NCI-H2196 treated with DMSO at 0.1 percent for 48 hours (cell line): ENCODE measurements at regions not wholly inside any gene's neighbourhood (a gene's known extent, or its start where the extent isn't known, plus 50 kb on each side); places are given as distances from the start of the nearest gene placed in this dataset.

ENCODE experiments used
- DNase-seq: peaks from one replicate; lab custom pipeline; 2025; ENCODE audit not compliant: unreplicated experiment; lab: John Stamatoyannopoulos, UW

DNA sequence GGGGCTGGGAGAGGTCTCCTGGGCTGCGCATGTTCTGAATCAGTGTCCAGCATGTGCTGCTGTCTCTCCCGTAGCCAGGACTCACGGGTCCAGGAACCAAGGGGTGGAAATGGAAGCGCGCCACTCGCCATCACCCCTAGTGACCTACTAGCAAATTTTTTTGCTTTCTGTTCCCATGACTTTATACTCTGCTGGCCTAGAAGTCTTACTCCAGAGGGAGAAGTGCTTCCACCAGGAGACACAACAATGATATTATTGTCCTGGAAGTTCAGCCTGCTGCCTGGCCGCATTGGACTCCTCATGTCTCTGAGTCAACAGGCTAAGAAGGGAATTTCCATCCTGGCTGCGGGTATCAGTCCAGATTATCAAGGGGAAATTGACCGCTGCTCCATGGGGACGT, 729.7 kb downstream of the BRD1 start:
- DNase-seq: no peak

DNA sequence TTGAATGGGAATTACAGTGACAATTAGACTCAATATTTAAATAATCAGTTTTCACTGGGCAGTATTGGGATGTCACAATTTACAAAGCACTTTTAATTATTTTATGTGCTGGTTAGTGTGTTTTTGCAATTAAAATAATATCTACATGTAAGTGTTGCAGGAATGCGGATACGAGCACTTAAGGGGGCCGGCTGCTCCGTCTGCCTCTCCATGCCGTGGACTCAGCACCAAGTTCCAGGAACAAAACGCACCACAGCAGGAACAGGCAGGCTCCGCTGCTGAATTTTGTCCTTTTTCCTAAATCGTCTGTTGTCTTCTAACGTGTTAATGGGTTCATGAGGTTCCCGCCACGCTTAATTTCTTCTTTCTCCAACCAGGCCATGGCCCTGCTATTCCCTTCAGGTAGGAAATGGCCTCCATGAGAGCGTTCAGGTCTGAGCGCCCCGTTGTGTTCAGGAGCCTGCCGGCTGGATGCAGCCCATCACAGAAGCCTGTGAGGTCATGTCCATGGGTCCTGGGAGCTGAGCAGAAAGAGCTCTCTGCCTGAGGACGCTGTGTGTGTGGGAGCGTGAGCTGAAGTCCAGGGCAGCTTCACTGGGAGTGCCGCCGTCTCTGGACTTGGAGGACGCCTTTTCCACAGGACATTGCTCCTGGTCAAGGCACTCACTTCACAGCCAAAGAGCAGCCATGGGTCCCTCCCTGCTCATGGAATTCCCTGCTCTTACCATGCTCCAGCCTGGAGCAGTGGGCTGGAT, 730.3 kb downstream of the BRD1 start:
- DNase-seq: no peak

DNA sequence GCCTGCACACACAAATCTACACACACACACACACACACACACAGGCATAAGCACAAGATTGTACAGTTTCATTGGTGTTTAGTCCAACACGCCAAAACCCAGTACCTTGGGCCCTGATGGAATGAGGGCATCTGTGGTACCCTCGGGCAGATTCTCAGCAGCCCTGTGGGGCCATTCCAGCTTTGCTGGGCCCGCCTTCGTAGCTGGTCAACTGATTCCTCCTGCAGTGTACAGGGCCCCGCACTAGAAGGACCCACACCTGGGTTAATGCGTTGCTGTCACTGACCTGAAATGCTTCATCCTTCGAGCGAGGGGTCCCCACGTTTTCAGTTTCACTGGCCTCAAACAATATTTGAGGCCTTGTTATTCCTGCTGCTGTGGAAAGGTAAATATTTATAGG, 731.2 kb downstream of the BRD1 start:
- no peak for DNase-seq

DNA sequence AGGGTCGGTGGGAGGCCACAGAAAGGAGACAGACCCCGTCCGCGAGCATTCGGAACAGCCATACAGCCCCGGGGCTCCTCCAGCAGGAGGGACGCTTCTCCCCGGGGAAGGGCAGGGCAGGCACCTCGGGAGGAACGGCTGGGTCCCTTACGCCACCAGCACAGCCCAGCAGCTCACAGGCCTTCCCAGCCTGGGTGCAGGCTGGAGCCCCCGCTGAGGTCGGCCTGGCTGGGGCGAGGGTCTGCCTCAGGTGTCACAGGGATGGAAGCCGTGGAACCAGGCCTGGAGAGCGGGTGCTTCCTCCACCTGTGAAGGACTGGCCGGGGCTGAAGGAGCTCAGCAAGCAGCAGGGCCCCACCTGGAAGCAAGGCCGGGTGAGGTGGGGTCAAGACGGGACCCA, 732.3 kb downstream of the BRD1 start:
- DNase-seq: no peak

DNA sequence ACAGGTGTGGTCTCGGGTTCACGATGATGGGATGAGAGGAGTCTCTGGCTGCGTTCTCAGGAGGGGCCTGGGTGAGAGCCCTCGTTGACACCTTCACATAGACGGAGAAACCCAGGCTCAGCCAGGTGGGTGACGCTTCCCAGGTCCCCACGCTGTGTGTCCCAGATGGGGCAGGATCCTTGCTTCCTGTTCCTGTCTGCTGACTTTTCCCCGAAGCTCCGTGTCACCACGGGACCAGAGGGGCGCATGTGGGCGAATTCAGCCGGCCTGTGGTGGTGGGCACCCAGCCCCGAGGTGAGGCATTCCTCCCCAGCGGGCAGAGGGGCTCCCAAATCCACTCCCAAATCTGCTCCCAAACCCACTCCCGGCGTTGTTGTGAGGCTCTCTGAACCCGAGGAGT, 732.8 kb downstream of the BRD1 start:
- no peak for DNase-seq

DNA sequence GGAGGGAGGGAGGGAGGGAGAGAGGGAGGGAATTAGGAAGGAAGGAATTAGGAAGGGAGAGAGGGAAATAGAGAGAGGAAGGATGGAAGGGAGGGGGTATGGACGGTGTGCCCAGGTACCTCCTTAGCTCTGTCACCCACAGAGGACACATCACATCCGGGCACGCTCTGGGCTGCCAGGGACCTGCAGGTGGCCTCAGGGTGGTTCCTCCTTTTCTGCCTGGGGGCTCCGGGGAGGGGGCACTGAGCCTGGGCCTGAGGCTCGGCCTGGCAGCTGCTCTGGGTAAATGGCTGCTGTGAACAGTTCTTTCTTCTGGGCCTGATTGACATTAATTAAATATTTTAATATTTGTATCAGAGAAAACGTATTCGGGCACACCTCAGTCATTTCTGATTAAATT, 733.5 kb downstream of the BRD1 start:
- DNase-seq: no peak

DNA sequence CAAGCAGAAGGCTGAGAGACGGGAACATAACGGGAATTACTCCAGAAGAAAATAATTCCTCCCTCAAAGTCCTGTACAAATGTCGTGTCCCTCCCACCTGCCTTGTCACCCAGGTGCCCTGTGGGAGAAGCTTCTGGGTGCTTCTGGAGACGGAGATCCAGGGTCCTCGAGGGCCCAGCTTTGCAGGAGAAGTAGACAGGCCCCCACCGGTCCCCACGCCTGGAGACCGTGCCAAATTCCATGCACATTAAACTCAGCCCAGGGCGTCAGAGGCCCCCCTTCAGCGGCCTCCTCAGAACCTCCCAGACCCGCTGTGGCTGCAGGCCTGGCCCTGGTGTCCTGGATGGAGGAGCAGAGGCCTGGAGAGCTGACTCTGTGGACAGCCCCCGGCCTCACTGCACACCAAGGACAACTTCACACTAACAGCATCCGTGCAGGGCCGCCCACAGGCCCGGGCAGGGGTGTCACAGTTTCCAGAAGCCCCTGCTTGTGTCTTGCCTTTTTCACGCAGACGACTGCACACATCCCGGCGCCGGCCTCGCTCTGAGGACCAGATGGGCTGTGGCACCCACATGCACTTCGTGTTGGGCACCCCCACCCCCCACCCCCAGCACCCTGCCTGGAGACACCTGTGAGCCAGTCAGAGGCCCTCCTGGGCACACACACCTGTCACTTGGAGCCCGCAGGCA, 734.3 kb downstream of the BRD1 start:
- no peak for DNase-seq

DNA sequence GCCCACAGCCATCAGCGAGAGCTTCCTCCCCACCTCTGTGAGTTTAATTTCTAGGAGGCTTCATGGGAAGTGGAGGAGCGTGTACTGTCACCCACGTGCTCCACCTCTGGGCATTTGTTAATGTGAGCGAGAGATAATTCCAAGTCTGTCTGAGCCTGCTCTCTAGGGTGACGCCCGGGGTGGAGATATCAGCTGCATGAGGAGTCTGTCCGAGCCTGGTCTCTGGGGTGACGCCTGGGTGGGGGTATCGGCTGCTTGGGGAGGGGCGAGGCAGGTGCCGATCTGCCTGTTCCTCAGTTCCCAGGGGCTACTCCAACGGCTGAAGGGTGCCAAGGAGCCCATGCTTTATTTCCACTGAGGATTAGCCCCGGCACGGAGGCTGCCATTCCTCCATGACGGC, 735.0 kb downstream of the BRD1 start:
- no peak for DNase-seq

DNA sequence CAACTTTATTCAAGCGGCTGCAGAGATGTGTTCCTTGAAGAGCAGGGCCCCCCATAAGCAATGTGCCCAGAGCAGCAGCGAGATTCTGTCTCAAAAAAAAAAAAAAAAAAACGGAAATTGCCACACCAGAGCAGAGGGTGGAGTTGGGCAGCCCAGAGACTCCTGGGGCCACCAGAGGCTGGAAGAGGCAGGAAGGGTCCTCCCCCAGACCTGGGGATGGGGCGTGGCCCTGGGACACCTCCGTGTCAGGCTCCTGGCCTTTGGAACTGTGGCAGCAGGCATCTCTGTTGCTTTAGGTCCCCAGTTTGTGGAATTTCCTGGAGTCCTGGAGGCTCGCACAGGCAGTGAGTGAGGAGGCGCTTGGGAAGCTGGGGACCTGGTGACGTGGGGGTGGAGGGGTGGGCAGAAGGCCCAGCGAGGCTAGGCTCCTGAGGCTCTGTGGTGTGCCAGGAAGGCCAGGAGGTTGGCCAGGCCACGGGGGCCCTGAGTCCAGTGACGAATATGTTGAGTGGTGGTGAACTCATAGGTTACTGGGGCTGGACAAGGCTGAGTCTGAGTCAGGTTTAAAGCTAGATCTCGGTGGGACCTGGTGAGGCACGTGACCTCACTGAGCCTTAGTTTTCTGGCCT, 735.6 kb downstream of the BRD1 start:
- DNase-seq: no peak

DNA sequence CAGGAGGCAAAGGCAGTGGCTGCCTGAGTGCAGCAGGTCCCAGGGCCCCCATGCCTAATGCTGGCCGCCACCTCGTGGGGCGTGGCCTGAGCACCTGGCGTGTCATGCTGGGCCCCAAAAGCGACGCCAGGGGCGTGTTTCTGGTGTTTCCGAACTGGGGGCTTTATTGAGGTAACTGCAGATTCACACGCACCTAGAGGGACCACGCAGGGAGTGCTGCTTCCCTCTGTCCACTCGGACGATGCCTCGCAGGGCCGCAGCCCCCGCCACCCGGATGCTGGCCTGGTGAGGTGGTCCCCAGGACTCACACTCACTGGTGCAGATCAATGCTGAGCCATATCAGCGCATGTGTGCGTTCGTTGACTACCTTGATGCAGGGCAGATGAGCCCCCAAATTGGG, 736.2 kb downstream of the BRD1 start:
- no peak for DNase-seq

DNA sequence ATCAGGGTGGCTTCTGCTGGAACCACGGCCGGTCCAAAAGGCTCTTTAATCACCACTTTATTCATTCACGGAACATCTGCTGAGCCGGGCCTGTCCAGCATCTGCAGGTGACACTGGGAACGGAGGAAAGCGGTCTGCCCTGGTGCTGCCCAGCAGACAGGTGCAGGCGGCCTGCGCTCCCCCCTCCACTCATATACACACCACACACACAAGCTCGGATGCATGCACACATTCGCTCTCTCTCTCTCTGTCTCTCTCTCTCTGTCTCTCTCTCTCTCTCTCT, 736.9 kb downstream of the BRD1 start:
- DNase-seq: no peak

DNA sequence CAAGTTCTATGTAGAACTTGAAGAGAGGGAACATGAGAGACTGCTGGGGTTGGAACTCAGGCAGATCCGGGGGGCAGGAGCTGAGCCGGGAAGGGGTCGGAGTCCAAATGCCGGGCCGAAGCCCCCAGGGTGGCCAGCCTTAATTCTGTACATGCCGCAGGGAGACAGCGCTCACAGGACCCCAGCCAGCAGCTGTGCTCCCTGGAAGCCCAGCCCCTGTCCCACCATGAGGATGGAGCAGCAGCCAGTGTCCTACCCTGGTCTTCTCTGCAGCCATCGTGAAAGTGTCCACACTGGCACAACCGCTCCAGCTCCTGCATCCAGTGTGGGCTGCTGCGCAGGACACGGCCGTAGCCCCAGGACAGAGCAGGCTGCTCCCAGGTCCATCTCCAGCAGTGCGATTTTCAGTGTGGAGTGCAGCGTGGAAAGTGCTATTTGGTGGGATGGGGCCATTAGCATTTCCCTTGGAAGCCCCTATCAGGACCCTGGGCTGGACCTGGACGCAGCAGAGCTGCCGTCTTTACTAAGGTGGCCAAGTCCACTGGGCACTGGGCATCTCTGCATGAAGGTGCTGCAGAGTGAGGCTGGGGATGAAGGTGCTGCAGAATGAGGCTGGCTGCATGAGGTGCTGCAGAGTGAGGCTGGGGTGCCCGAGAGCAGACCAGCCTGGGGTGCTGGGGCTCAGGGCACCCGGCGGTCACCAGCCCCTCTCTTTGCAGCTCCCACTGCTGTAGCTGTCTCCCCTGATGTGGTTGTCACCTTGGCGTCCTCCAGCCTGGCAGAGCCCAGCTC, 737.4 kb downstream of the BRD1 start:
- no peak for DNase-seq

DNA sequence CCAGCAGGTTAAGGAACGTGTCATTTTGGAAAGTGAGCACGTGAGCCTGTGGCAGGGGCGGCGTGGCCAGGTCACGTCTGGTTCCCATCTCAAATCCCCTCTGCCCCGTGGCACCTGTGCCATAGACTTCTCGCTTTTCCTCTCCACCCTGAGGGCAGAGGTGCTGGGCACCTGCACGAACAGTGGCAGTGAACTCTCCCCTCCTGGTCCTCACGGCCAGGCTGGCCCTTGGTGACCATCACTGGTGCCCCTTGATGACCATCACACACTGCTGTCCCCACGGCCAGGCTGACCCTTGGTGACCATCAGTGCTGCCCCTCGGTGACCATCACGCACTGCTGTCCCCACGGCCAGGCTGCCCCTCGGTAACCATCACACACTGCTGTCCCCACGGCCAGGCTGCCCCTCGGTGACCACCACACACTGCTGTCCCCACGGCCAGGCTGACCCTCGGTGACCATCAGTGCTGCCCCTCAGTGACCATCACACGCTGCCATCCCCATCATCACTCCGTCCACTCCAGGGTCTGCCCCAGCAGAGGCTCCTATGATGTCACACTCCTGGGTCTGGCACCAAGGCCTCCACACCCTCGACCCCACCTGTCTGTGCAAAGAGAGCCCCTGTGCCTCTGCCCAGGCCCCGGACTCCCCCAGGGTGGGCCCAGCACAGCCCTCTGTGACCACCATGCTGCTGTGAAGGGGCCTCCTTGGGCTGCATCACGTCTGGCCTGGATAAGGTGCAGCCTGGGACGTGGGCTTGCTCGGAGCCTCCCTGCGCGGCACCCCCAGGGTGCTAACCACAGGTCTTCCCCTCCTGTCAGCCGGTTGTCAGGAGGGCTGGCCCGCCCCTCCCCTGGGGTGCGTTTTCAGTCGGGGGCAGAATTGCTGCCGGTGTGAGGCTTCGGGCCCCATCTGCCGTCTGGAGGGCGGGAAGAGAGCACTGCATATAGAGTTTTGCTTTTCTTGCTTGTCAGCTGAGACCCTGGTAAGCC, 738.6 kb downstream of the BRD1 start:
- no peak for DNase-seq

DNA sequence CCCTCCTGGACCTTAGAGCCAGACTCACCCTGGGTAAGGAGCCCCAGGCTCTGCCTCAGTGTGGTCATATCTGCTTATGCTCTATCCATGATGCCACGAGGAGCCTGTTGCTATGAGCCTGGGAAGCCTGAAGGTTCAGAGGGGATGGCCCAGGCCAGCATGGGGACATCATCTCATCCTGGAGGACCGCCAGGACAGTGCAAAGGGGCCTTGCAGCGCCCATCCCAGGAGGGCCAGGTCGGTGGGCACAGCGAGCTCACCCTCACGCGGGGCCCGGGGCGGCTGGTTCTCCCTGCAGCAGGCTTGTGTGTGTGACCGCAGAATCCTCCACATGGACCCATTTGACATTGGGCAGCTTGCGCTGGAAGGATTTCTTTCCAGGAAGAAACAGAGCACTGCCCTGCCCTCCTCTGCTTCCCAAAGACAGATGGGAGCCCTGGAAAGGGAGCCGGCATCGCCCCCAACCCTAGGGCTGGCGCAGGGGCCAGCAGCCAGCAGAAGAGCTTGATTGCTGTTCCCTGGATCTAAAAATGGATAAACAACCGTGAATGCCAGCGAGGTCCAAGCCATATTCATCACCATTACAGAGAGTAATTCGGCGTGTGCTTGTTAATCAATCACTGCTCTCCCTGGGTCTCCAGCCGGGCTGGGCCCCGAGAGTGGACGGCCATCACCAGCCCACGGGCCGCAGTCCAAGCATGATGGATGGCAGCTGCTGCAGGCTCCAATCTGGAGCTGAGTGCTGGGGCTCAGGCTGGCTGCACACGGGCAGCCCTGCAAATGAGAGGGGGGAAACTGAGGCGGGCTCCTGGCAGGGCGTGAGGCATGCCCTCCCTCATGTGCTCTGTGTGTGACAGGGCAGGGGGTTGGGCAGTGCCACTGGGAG, 739.7 kb downstream of the BRD1 start:
- no peak for DNase-seq

DNA sequence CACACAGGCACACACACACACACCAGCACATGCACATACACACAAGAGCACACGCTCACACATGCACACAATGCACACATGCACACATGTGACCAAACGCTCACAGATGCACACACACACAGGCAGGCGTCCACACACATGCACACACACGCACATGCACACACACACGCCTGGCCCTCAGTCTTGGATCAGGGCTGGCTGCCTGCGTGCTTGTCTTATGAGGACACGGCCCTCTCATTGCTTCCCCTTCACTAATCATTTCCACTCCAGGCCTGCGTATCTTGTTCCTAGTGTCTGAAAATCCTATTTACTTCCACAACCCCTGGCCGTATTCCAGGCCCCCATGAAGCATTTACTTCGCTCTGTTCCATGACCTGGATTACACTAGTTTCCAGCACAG, 740.5 kb downstream of the BRD1 start:
- no peak for DNase-seq

DNA sequence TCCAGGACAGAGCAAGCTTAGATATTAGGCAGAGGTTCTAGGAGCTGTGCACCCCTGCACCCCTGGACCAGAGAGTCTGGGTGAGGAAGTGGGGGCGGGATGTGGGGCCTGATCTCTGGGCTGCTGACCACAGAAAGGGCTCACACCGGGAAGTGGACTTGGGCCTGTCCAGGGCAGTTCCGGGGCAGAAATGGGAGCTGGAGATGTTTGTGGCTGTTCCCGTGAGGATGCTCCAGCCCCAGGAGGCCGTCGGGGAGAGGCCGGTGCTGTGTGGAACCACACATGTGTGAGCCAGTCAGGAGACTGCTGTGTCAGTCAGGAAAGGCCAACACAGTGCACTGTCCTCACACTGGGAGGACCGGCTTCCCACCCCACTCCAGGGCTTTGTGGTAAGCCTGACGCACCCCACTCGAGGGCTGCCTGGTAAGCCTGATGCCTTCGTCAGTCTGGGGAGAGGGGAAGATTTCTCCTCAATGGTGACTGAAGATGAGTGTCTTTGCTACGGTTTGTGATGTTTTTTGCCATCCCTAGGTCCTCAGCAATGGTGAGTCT, 741.0 kb downstream of the BRD1 start:
- DNase-seq: no peak

DNA sequence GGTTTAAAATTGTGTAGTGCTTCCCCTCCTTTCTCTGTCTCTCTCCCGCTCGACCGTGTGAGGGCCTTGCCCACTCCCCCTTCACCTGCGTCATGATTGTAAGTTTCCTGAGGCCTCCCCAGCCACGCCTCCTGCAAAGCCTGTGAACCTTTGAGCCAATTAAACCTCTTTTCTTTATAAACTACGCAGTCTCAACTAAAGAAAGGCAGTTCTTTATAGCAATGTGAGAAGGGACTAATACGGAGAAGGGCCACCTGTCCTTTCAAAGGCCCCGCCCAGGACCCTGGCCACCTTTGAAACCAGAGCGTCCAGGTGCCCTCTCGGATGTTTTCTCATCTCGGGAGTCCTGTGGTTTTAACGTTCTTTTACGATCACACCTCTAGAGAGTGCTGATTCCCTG, 741.5 kb downstream of the BRD1 start:
- DNase-seq: no peak

DNA sequence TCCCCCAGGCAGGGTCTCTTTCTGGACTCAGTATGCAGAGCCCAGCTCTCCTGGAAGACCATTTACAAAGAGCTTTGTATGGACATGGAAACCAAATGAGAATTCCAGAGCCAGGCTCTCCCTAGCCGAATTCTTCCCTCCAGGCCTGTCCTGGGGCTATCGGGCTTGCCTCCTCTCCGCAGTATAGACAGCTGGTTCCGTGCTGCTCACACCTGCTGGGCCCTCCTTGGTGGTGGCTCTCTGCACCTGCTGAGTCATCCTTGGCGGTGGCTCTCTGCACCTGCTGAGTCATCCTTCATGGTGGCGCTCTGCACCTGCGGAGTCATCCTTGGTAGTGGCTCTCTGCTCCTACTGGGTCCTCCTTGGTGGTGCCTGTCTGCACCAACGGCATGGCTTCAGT, 743.5 kb downstream of the BRD1 start:
- no peak for DNase-seq

DNA sequence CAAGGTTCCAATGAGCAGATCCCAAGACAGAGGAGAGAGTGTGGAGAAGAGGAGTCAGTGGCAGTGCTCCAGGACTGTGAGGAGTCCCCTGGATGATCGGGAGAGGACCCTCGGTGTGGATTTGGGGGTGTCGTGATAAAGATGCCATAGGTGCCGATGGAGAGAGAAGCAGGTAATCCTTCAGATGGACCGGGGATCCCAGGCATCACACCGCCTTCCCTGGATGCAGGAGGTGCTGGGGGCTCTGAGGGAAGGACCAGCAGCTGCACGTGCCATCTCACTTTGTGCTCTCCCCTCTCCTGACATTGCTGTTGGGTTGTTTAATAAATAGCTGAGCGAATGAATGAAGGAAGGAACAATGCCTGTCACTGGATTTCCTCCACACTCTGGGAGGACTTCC, 744.1 kb downstream of the BRD1 start:
- no peak for DNase-seq
